Neural progenitor cell (in vitro differentiated cells): ENCODE measurements at regions not wholly inside any gene's neighbourhood (a gene's known extent, or its start where the extent isn't known, plus 50 kb on each side); places are given as distances from the start of the nearest gene placed in this dataset.

Experiments
- CTCF ChIP-seq: fragments of 200-600 bp; sonication (generic); IDR thresholded peaks from 2 replicates; pipeline ENCODE4 v1.5.1; 2017; ENCODE audit warnings: antibody characterized with exemption, mild to moderate bottlenecking
- EZH2 ChIP-seq: fragments of 200-600 bp; sonication (generic); IDR thresholded peaks from 2 replicates; pipeline ENCODE4 v1.6.1; 2017; ENCODE audit warnings: antibody characterized with exemption, mild to moderate bottlenecking, moderate library complexity
- EZH2phosphoT487 ChIP-seq: fragments of 200-600 bp; sonication (generic); IDR thresholded peaks from 2 replicates; pipeline ENCODE4 v1.6.1; 2017; ENCODE audit warnings: antibody characterized with exemption

GRCh38 chr14:80358112-80358511 is 146.8 kb upstream of the DIO2 start:
- TF ChIP-seq CTCF (no peak), EZH2 (no peak), EZH2phosphoT487 (no peak)
